ENCODE measurements at regions not wholly inside any gene's neighbourhood (a gene's known extent, or its start where the extent isn't known, plus 50 kb on each side); places are given as distances from the start of the nearest gene placed in this dataset.

DNA sequence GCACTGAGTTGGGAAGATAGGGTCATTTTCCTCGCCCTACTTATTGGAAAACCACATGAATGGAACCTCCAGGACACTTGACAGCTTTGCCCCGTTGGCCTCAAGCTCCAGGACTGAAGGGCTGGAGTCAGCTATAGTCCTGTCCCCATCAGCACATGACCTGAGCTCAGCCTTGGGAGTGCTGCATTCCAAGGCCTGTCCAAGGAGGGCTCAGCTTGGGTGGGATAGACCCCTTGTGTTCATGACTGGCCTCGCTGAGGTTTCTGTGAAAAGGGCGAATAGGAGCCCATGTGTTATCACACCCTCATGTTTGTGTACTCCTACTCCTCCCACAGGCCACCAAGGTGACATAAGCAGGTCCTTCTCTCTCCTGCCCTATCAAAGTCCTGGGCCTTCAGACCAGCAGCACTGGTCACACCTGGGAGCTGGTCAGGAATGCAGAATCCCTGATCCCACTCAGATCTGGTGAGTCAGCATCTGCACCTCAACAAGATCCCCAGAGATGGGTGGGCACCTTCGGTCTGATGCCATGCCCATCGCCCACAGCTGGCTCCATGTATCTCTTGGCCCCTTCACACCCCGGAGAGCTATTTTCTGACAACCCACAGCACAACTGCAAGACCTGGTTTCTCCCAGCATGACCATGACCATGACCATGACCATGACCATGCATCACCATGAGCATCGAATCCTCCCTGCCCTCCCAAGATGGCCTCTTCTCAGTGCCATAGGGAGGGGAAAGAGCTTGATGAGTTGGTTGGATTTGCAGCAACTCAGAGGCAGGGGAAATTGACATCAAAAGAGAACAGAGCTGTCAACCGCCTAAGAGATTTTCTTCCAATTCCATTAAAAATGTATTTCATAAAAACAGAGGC, 83.0 kb upstream of the RAB6C start:
- DNase-seq (ENCODE audit: low read depth in 2 of 2): no peak

DNA sequence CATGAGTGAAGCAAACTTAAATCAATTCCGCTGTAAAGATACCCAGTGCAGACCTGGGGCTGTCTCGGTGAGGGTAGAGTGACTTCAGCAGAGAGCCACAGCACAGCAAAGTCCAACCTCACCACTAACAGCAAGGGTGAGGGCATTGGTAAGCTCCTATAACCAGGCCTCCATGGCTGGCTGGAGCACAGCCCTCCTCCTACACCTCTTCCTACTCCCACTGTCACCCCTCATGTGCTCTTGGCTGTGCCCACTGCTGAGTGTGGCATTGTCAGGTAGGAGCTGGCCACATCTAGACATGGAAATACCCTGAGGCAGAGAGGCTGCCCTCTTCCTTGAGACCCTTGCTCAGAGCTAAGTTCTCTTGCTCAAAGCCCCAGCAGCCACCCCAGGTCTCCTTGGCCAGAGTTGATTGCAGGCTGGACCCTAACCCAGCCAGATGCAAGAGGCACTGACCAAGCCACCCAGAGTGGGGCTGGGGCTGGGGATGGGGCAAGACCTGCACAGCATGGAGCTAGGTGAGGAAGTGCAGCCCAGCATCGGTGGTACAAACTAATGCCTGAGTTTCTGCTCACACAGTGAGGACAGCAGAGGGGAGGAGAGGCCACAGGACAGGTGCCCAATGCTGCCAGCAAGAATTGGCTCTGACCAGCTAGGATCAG, 77.6 kb upstream of the RAB6C start:
- no peak for DNase-seq (ENCODE audit: low read depth in 2 of 2)

DNA sequence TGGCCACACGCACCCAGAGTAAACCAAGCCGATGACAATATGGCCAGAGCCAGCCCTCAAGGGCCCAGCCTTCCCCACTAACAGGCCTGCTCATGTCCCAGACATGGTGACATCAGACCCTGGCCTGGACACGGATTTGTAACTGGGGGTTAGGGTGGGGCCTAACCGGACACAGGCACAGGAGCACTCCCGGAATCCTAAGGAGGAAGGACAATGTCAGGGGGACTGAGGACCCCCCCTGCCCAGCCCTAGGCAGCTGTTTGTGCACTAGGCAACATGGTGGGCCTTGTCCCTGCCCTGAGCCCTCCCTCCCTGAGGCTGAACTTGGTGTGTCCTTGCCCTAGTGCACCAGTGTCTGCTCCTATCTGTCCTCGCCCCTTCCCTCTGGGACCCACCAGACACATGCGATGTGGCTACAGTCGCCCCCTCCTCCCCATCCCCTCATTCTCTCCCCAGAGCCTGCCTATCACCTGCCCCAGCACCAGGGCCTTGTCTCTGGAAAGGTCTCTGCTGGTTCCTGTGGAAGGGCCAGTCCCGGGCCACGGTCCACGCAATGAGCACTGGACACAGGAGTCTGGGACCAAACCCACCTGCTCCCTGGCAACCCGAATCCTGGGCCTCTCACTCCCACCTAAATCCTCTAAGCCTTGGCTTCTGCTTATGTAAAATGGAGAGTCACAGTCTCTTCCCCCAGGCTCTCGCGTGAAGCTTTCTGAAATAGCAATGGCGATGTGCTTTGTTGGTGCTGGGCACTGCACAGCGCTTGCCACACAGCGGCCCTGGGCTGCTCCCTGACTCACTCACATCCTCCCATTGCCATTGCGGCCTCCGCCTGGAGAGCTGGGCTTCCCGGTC, 76.5 kb upstream of the RAB6C start:
- DNase-seq (ENCODE audit: low read depth in 2 of 2): no peak

DNA sequence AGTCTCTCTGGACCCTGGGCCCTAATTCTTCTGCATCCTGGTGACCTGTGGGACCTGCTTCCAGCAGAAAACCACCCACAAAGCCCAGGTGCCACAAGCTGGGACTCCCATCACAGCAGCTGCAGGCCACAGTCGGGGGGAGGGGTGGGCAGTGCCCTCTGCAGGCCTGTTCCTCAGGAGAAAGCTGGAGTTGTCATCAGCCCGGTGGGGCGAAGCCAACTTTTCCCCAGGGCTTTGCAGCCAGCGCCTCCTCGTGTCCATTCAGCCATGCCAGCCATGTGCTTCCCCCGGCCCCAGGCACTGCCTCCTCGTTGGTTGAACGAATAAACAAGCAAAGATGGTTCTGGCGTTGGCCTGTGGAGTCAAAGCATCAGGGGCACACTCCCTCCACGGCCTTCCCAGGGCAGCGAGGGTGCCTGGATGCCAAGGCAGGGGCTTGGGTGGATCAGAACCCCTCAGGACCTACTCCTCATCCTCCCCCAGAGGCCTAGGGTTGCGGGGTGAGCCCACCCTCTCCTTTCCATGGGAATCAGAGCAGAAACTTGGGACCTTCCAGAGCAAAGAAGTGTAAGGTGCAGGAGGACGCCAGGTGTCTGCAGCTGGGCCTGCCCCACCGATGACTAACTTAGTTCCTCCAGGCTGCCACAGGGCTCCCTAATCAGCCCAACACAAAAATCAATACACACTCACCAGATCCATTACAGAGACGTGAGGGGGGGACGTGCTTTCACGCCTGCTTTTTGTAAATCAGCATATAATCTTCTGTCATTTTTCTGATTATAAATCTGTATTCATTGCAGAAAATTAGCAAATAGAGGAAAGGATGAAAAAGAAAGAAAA, 75.7 kb upstream of the RAB6C start:
- no peak for DNase-seq (ENCODE audit: low read depth in 2 of 2)

DNA sequence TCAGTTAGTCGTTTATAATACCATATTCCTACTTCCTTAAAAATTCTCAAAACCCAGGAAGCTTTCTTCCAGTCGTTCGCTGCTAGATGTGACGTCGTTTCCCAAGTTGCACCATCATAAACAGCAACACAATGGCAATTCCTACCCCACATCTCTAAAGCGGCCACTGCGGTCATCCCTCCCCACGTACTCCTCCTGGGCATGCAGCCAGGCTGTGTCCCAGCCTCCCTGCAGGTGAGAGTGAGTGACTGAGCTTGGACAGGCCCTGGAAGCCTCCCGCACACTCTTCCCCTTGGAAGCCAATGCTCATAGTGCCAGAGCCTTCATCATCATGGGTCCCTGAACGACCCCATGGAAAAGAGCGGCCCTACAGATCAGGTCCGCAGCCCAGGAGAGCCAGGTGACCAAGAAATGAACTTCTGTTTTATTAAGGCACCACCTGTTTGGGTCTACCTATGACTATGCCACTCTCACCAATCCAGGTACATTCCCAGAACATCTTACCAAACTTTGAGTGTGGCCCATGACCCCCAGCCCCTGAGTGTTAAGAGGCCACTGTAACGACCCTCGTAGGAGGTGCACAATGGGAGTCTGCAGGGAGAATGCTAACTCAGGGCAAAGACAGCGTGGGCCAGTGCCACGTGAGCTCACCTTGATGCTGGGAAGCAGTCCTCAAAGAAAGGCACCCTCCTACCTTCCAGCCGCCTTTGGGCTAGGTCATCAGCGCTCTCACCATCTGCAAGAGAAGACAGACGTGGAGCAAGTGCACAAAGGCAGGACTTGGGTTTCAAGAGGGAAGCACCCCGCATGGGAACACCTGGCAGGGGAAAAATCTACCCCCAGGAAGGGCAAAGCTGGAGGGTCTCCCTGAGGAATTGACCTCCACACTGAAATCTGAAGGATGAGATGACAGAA, 74.7 kb upstream of the RAB6C start:
- DNase-seq (ENCODE audit: low read depth in 2 of 2): no peak

DNA sequence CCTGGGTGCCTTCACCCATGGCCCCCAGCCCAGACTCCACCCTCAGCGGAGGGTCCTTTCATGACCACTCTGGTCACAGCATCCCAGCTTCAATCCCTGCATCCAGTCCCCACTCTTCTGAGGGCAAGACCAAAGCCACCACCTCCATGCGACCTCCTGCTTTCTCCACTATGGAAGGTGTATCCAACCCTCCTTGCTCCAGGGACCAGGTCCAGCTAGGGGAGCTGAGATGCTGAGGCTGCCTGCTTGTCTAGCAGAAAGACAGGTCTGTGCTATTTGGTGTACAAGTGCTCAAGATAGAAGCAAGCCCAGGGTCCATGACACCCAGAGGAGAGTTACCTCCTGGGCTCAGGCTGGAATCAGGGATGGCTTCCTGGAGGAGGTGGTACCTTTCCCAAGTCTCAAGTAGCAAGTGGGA, 73.8 kb upstream of the RAB6C start:
- no peak for DNase-seq (ENCODE audit: low read depth in 2 of 2)

DNA sequence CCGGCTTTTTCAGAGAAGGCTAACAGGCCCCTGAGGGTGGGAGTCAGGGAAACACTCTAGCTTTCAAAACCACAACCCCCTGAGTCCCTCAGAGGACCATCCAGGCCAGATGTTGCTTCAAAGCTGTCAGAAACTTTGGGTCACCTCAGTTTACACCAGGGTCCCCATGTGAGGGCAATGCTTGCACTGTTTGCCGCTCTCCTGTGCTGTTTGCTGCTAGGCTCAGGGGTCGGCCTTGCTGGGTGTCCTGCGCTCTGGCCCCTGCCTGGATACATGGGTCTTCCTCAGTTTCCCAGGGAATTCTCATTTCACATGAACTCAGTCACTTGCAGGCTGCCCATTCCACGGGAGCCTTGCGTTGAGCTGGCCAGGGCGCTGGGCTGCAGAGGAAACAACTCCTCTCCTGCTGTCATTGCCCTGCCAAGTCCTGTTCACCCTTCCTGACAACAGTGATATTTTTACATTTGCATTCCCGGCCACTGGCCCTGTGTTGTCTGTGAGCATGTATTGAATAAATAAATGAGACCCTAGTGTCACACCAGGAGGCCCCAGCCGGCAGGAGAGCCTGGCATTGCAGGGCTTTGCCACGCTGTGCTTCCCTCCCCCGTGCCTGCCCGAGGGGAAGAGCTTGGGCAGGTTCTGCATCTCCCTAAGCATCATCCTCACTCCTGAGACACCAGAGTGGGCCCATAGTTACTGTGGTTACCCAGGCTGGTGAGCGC, 73.2 kb upstream of the RAB6C start:
- no peak for DNase-seq (ENCODE audit: low read depth in 2 of 2)

DNA sequence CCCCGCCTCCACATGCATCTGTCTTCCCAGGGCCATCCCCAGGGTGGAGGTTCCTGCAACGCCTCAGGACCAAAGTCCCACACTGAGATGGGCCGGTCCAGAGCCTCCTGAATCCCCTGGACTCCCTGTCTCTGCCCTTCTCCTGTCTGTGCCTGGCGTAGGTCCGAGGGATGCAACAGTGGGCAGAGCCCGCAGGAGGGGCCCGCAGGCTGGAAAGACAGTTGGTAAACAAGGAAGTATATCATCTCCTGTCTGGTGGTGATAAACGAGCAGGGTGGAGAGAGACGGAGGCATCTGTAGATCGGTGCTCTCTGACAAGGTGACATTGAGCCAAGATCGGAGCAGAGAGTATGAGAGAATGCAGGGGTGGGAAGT, 72.6 kb upstream of the RAB6C start:
- no peak for DNase-seq (ENCODE audit: low read depth in 2 of 2)

DNA sequence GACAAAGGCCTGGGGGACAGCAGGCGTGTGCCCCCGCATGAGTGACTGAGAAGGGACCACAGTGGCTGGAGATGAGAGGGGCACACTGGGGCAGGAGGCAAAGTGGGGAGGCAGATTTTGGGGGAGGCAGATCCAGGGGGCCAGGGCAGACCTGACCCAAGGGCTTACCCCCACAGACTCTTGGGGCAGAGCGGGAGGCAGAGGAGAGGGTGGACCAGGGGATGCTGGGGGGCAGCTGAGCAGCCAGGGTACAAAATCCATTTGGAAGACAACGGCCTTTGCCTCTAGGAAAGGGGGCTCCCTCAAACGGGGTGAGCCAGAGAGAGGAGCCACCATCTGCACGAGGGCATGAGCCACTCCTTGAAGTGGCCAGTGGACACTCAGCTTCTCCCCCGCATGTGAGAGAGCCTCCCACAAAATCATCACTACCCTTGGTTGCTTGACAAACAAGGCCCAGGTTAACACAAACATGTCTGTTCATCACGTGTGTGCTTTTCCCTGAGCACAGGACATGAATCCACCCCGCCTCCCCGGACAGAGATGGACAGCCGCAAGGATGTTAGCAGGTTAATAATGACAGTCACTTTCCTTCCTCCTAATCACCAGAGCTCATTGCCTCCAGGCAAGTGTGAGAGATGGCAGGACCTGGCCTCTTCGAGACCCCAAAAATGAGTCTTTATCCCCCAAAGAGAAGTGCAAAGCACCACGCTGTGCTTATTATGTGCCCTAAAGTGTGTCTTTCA, 72.0 kb upstream of the RAB6C start:
- DNase-seq (ENCODE audit: low read depth in 2 of 2): no peak

DNA sequence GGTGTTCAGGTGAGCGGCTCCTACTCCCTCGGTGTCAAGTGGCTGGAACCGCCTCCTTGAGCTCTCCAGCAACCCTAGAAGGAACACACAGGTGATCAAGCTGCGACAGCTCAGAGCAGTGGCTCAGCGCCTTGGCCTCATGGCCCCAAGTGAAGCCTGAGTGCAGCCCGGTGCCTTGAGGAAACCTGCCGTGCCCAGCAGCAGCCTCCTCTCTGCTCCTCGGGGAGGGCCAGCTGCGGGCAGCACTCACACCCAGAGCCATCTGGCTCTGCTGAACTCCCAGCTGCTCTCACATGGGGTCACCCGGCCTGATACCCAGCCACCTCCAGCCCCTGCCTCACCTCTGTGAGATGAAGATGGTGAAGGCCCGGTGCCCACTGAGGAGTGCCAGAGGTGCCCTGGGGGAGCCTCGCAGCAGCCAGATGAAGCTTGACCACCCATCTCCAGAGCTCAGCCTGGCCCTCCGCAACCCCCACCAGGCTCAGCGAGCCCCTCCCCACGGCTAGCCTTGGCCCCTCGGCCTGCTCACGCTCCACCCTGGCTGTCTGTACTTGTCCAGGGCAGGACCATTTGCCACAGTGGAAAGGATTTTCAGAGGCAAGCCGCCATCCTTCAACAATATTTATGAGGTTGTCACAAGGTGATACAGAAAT, 70.6 kb upstream of the RAB6C start:
- no peak for DNase-seq (ENCODE audit: low read depth in 2 of 2)

DNA sequence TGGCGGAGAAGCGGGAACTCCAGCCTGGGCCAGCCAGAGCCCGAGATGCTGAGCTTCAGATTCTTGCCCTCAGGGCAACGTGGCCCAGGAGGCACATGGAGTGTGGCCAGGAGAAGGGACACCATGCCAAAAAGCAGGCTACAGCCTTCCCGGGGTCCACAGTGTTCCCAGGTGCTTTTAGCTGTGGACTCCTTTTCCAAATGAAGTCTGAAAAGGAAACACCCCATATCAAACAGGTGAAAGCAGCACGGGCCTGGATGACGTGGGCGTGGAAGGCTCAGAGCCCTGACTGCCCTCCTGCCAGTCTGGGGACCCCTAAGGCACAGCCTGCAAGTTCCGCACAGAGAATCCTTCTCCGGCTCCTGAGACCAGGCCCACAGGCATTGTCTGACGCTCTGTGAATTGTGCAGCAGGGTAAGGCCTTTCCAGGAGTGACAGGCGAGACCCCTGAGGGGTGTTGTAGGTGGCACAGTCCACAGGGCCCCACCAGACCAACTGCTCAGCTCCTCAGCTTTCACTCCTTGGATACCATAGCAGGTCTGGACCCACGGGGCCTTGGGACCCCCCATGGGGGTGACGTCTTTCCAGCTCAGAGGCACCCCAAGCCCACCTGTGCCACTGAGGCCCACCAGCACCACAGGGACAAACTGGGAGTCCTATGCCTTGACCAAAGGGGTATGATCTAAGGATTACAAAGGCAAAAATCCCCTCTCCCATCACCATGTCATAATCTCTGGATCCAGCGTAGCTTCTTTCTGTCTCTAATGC, 69.6 kb upstream of the RAB6C start:
- no peak for DNase-seq (ENCODE audit: low read depth in 2 of 2)

DNA sequence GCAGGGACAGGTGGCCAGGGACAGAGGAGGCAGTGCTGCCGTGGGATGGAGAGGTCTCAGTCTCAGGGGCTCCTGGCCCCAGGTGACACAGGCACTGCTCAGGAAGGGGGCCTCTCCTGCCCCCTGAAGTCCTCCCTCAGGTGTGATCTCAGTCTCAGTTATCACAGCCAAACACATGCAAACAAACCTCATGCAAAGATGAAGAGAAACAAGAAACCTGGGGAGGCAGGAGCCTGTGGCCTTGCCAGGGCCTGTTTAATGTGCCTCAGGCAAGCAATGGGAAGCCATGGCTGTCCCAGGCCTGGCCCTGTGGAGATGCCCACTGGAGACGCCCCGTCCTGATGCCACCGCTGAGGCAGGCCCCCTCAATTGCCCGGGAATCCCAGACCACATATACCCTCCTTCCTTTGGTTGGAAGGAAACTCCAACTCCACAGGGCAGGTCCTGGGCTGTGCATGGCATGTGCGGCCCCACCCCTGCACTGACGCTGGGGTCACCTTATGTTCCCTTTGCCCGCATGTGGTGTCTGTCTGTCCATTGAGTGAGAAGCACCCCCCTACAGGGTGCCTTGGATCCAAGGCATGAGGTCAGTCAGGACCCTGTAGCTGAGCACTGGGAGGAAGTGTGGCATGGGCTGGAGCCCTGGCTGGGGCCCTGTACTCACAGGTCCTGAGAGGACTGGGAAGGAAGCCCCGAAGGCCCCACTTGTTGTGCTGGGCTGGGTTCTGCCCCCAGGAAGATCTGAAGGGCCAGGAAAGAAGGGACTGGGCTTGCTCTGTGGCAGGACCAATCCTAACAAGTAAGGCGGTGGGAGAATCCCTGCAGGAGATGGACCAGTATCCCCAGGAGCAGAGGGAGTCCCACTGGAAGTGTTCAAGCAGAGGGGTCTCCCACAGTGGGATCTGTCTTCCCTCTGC, 68.8 kb upstream of the RAB6C start:
- DNase-seq (ENCODE audit: low read depth in 2 of 2): no peak

DNA sequence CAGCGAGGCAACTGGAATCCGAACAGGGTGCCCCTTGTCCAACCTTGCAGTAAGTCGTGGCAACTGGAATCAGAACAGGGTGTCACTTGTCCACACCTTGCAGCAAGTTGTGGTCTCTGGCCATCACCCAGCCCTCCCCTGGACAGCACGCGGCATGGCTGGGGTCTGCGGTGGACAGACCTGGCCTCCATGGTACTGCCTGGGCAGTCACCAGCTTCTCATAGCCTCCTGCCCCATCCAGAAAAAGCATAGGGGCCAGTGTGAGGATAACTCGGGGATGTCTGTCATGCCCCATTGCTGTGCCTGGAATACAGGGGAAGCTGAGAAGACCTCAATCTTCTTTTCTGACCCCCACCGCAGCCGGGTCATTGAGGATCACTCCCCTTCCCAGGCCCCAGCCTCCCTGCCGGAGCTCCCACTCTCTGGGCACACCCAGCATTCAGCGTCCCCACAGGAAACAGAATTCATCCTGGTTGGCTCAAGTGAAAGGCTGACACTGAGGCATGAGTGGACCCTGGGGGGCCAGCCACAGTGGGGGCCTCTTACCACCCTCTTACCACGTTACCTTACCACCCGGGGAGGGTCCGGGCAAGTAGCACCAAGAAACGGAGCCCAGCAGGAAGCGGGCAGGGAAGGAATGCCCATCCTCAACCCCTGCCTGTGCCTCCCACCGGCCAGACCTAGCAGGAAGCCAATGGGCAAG, 68.0 kb upstream of the RAB6C start:
- DNase-seq (ENCODE audit: low read depth in 2 of 2): no peak

DNA sequence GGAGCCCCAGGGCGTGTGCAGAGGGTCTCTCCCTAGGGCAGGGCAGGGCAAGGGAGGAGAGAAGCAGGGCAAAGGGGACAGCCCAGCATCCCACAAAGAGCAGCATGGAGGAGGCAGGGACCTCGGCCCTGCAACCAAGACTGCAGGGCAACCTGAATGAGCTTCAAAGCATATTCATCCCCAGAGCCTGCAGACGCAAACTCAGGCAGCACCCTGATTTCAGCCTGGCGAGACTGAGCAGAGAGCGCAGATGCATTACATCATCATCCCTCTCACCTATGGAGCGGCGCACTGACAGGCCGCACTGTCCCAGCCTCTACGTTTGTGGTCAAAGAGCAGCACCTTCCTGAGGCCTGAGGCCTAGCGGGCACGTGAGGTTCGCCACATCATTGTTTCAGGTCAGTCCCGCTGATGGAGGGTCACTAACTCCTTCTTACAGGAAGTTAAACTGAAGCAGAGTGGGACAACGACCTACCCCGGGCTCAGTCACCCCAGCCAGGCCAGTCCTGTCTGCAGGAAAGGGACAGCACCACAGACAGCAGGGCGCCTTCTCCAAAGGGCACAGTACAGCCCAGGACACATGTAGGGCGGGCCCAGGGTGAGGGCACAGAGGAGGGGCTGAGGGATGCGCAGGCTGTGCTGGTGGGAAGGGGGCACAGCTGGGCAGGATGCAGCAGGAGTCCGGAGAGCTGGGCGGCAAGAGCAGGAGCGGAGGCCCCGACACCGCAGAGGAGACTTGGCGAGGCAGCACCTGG, 67.2 kb upstream of the RAB6C start:
- no peak for DNase-seq (ENCODE audit: low read depth in 2 of 2)
